HCT116 (cell line): ENCODE measurements at regions not wholly inside any gene's neighbourhood (a gene's known extent, or its start where the extent isn't known, plus 50 kb on each side); places are given as distances from the start of the nearest gene placed in this dataset.

ENCODE experiments used
- POLR2A ChIP-seq: IDR thresholded peaks from 2 replicates; pipeline ENCODE4 v1.7.0; 2011; ENCODE audit warnings: borderline replicate concordance; ENCODE audit not compliant: insufficient read depth, insufficient read length; ENCODE audit errors: extremely low read depth
- TF ChIP-seq, protein P1 (sequence below), 3 experiments: fragments of 200-600 bp in 1 of 3; sonication (generic) in 1 of 3; IDR thresholded peaks in 2 of 3; conservative IDR thresholded peaks in 1 of 3; 2 replicates each; pipeline ENCODE4 v1.5.1; 2012 to 2017; ENCODE audit warnings: low read depth in 2 of 3, low read length in 2 of 3, antibody characterized with exemption in 1 of 3, borderline replicate concordance in 1 of 3, control low read depth in 1 of 3, mild to moderate bottlenecking in 1 of 3, mixed read lengths in 1 of 3, mixed run types in 1 of 3, moderate library complexity in 1 of 3; ENCODE audit not compliant: insufficient read depth in 1 of 3

- TF ChIP-seq, protein P1, sequence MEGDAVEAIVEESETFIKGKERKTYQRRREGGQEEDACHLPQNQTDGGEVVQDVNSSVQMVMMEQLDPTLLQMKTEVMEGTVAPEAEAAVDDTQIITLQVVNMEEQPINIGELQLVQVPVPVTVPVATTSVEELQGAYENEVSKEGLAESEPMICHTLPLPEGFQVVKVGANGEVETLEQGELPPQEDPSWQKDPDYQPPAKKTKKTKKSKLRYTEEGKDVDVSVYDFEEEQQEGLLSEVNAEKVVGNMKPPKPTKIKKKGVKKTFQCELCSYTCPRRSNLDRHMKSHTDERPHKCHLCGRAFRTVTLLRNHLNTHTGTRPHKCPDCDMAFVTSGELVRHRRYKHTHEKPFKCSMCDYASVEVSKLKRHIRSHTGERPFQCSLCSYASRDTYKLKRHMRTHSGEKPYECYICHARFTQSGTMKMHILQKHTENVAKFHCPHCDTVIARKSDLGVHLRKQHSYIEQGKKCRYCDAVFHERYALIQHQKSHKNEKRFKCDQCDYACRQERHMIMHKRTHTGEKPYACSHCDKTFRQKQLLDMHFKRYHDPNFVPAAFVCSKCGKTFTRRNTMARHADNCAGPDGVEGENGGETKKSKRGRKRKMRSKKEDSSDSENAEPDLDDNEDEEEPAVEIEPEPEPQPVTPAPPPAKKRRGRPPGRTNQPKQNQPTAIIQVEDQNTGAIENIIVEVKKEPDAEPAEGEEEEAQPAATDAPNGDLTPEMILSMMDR (IDR thresholded peaks at IDR 0.05 in 2 of 3, conservative IDR thresholded peaks at IDR 0.05 in 1 of 3; ENCODE audit: borderline replicate concordance in 1 of 3, insufficient read depth in 1 of 3, low read depth in 2 of 3, low read length in 2 of 3), result no peak
- no peak for TF ChIP-seq POLR2A
Measured at GRCh38 chr1:61569303-61569621, 155.7 kb downstream of the TM2D1 start.
